HG03442 (cell line): ENCODE measurements at regions not wholly inside any gene's neighbourhood (a gene's known extent, or its start where the extent isn't known, plus 50 kb on each side); places are given as distances from the start of the nearest gene placed in this dataset.

Experiments
- ATAC-seq: cut with Tn5 transposase; IDR thresholded peaks from one replicate; pipeline ENCODE4 v1.9.1; 2021; ENCODE audit warnings: mild to moderate bottlenecking, moderate library complexity; ENCODE audit not compliant: unreplicated experiment

DNA sequence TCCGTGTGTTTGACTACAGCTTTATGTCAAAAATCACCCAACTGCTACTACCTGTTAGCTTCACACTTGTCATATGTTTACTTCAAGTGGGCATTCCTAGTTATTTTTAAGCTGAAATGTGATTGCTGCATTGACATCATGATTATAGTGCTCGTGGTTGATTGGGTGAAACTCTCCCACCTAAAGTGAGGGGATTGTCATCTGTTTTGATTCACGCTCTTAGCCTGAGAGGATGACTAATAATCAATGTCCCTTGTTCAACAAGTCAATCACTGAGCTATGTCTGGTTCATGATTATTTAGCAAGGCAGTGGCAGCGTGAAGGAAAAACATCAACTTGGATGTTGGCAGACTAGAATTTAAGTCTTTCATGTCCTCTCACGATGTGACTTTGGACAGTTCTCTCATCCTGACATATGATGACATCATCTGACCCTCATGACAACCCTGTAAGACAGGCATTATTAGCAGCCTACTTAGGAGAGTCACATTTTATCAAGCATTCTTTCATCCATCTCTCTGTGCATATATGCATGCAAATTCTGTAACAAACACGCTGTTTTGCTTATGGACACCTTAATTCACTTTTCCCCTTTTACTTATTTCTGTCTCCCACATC lies 352.6 kb upstream of the ZMIZ1 start:
- no peak for ATAC-seq

GRCh38 chr10:78717200-78717599 lies 351.6 kb upstream of the ZMIZ1 start:
- no peak for ATAC-seq

GRCh38 chr10:78718032-78718572 lies 350.7 kb upstream of the ZMIZ1 start:
- no peak for ATAC-seq

DNA sequence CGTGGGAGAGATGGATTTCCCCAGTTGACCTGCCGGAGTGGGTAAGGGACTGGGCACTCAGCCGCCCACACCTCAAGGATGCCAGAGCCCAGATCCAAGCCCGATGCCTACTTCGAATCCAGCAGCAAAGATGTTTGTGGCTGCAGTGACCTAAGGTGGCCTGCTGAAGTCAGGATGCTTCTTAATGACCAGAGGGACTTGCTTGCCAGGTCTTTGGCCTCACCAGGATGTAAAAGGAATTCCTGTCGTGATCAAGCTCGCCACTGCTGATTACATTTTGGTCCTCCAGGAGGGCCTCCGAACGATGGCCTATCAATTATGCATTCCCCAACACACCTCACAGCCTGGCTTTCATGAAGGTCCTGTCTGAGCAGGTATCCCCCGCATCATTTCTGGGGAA lies 349.5 kb upstream of the ZMIZ1 start:
- ATAC-seq = no peak

DNA sequence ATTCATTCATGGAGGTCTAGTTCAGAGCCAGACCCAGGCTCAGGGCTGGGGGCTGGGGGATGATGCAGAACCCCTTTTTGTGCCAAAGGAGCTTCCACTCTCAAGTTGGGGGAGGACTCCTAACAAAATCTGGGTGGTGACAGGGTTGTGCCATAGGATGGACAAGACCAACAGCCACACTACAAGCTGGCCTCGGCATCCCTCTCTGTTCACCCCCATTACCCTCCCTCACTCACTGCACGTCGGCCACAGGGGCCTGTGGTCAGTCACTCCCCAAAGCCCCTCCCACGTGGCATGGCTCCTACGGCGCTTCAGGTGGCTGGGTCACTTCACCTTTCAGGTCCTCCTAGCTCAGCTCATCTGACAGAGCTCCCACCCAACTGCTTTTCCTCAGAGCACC lies 348.7 kb upstream of the ZMIZ1 start:
- no peak for ATAC-seq

GRCh38 chr10:78721231-78721630 lies 347.5 kb upstream of the ZMIZ1 start:
- no peak for ATAC-seq

DNA sequence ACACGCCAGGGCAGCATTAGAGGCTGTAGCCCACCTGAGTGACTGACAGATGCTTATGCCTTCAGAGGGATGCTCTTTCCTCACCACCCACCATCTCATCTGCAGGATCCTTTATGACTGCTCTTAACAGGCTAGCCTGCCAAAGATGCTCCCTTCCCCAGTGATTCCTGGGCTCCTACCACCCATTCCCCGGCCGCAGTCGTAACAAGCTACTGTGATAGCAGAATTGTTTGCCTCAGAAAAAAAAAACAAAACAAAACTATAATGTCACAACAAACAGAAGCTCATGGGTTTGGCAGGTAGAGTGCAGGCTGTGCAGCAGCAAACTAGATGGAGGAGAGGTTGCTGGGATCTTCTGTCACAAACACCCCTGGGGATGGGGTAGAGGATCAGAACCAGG lies 343.9 kb upstream of the ZMIZ1 start:
- ATAC-seq = no peak

DNA sequence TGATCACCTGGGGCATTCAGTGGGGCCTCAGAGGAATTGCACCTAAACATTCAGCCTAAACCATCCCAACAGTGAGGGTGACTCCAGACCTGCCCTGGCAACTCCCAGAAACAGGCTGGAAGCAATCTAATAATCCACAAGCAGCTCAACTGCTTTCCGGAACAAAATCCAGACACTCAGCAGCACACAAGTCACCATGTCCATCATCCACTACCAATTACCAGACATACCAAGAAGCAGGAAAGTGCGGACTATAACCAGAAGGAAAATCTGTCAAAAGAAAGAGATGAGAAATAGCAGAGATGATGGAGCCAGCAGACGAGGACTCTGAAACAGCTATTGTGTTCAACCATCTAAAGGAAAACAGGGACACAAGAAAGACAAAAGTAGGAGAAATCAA lies 342.6 kb upstream of the ZMIZ1 start:
- no peak for ATAC-seq

DNA sequence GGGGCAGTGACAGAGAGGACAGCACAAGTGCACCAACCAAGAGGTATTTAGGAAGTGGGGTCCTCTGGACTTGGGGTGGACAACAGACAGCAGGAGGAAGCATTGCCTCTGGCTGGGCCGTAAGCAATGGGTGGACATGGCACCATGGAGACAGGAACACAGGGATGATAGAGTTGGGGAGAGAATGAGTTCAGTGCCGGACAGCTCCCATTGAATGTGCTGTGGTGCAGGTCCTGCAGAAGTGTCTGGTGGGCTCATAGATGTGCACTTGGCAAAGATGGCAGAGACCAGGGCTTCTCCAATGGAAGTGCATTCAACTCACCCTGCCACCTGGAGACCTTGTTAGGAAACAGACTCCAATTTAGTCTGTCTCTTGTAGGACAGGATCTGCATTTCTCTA lies 341.5 kb upstream of the ZMIZ1 start:
- ATAC-seq = no peak

- ATAC-seq = no peak
These were observed 341.0 kb upstream of the ZMIZ1 start for GRCh38 chr10:78727728-78728127.

DNA sequence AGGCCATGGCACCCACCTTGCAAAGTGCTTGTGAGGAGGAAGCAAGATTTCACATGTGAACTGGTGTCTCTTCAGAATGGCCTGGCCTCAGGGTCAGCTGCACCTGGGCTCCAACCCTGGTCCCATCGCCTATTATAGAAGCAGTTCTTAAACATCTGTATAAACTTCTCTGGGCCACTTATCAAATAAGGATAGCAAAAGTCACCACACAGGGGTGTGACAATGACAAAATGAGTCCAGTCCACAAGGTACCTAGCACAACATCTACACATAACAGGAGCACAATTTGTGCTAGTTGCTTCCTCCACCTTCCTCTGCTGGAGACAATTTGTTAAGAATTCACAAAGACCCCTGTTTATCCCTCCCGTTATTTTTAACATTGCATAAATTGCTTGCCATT lies 340.6 kb upstream of the ZMIZ1 start:
- ATAC-seq = no peak

GRCh38 chr10:78729366-78729765 lies 339.4 kb upstream of the ZMIZ1 start:
- ATAC-seq = no peak

DNA sequence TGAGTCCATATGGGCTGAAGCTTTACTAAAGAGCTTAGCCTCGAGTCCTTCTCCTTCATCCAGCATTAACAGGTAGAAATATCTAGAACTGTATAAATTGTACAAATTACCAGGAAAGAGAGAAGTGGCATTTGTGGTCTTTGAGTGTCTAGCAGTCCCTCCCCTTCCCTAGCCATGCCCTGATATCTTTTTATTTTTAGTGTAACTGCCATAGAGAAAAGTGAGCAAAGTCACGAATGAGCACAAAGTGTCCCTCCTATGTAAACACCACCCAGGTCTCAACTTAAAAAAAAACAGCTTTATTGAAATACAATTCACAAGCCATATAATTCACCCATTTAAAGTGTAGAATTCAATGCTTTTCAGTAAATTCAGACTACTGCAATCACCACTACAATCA lies 339.0 kb upstream of the ZMIZ1 start:
- ATAC-seq = no peak

DNA sequence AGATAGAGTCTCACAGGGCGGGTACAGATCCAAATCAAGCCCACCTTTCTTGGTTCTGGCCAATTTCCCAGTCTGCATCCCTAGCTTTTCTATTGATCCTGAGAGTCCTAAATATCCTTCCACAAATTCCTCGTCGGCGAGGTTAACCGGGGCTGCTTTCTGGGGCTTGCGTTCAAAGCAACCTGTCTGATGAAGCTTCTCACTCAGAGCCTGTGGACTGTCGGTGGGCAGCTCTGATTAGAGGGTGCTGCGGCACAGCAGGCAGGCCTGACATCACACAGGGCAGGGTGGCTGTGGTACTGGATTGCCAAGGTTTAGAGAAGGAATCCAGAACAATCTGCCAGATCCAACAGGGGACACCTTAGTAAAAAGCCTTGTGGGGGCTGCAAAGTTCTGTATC lies 338.0 kb upstream of the ZMIZ1 start:
- ATAC-seq = no peak

DNA sequence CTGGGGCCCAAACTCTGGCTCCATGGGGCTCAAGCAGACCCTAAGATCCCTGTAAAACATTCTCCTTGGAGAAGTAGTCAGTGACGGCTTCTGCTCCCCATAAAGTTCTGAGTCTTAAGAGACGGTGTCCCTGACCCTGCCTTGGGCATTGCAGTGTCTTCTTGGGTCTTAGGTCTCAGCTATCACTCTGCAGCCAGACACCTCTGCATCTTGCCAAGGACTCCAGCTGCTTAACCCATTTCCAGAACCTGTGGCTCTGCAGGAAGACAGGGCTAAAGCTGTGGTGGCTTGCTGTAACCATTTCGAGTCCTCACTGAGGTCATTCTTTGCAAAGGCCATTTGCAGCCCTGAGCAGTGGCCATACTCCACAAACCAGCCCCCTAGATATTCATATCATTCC lies 337.1 kb upstream of the ZMIZ1 start:
- ATAC-seq = no peak

- ATAC-seq = no peak
These were observed 336.4 kb upstream of the ZMIZ1 start for GRCh38 chr10:78732381-78732780.

DNA sequence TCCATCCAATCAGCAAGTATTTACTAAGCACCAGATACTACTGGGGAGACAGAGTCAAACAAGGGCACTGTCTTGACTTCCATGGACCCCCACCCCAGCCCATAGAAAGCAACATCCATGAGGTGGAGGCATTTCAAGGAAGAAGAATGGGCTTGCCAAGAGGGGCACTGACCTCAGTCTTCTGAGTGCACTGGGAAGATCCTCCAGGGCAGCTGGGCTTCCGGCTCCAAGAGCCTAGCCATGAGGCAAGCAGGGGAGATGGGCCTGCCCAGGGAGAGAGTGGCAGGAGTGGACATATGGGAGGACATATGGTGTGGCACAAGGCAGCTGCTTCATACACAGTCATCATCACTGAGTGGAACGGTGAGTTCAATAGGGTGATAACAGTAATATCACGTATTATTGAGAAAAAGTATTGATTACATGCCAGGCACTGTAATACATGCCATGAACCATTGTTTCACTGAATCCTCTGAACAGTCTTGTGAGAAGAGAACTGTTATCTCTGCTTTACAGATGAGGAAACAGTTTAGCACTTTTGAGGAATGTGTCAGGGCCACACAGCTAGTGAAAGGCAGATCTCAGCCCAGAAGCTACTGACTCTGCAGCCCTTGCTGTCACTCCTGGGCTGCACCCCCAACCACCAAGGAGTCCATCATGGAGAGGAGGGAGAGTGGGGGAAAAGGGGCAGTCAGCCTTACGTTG lies 331.7 kb upstream of the ZMIZ1 start:
- ATAC-seq = no peak

GRCh38 chr10:78737883-78738856 lies 330.6 kb upstream of the ZMIZ1 start:
- no peak for ATAC-seq

GRCh38 chr10:78738861-78739260 lies 329.9 kb upstream of the ZMIZ1 start:
- no peak for ATAC-seq

GRCh38 chr10:78739444-78740053 lies 329.2 kb upstream of the ZMIZ1 start:
- ATAC-seq = no peak
